ENCODE measurements at regions not wholly inside any gene's neighbourhood (a gene's known extent, or its start where the extent isn't known, plus 50 kb on each side); places are given as distances from the start of the nearest gene placed in this dataset.

GRCh38 chr18:29512203-29512602 is 1335.3 kb upstream of the CDH2 start:
- intact Hi-C loops (cut with micrococcal nuclease): no loop called here
- ChIA-PET CTCF (no interaction called here), POLR2A (no interaction called here)
- Mint-ChIP-seq H3K27ac (ENCODE audit: low read depth, unreplicated experiment) (no peak overlapping the region), H3K27me3 (ENCODE audit: insufficient read depth, unreplicated experiment) (no peaks in the 10 kb centered on the region), H3K36me3 (ENCODE audit: insufficient read depth, unreplicated experiment) (no peaks in the 10 kb centered on the region), H3K4me1 (ENCODE audit: insufficient read depth, unreplicated experiment) (peaks cover 1% of the 10 kb centered on the region), H3K4me3 (ENCODE audit: unreplicated experiment) (no peak overlapping the region), H3K9me3 (ENCODE audit: unreplicated experiment) (no peaks in the 10 kb centered on the region)
- DNase-seq (ENCODE audit: unreplicated experiment): no peak
- no peak for TF ChIP-seq CTCF (IDR thresholded peaks at IDR 0.05; ENCODE audit: unreplicated experiment)
- no TSS peak for BruUV-seq (replicated peaks)

- Mint-ChIP-seq H3K4me3 (ENCODE audit: unreplicated experiment) (no peak overlapping the region), H3K36me3 (ENCODE audit: insufficient read depth, unreplicated experiment) (no peaks in the 10 kb centered on the region), H3K27me3 (ENCODE audit: insufficient read depth, unreplicated experiment) (no peaks in the 10 kb centered on the region), H3K4me1 (ENCODE audit: insufficient read depth, unreplicated experiment) (peaks cover 8% of the 10 kb centered on the region), H3K9me3 (ENCODE audit: unreplicated experiment) (no peaks in the 10 kb centered on the region), H3K27ac (ENCODE audit: low read depth, unreplicated experiment) (no peak overlapping the region)
- ChIA-PET POLR2A (interaction anchor here (0.8 kb wide), 1 partner anchor 33 kb away, joined by 3 read pairs; no protein-coding TSS in a partner anchor), CTCF (no interaction called here)
- intact Hi-C loops (cut with micrococcal nuclease): loop anchor here (10.0 kb wide), 2 partner anchors 343 to 347 kb away; no protein-coding TSS in a partner anchor
- peak; percentile 59 for DNase-seq (ENCODE audit: unreplicated experiment)
- no peak for TF ChIP-seq CTCF (IDR thresholded peaks at IDR 0.05; ENCODE audit: unreplicated experiment)
- no TSS peak for BruUV-seq (replicated peaks)
Measured at GRCh38 chr18:29501952-29502351, 1325.0 kb upstream of the CDH2 start.

- Mint-ChIP-seq H3K27me3 (ENCODE audit: insufficient read depth, unreplicated experiment) (no peaks in the 10 kb centered on the region), H3K27ac (ENCODE audit: low read depth, unreplicated experiment) (no peak overlapping the region), H3K4me1 (ENCODE audit: insufficient read depth, unreplicated experiment) (peaks cover 9% of the 10 kb centered on the region), H3K4me3 (ENCODE audit: unreplicated experiment) (no peak overlapping the region), H3K36me3 (ENCODE audit: insufficient read depth, unreplicated experiment) (no peaks in the 10 kb centered on the region), H3K9me3 (ENCODE audit: unreplicated experiment) (peaks cover 7% of the 10 kb centered on the region)
- TF ChIP-seq CTCF (IDR thresholded peaks at IDR 0.05; ENCODE audit: unreplicated experiment): no peak
- intact Hi-C loops (cut with micrococcal nuclease): no loop called here
- peak; percentile 34 for DNase-seq (ENCODE audit: unreplicated experiment)
- BruUV-seq (replicated peaks): no TSS peak
- ChIA-PET CTCF (interaction anchor here (0.6 kb wide), 1 partner anchor 18 kb away, joined by 4 read pairs; no protein-coding TSS in a partner anchor), POLR2A (no interaction called here)
Measured at GRCh38 chr18:29496152-29496680, 1319.3 kb upstream of the CDH2 start.

DNA sequence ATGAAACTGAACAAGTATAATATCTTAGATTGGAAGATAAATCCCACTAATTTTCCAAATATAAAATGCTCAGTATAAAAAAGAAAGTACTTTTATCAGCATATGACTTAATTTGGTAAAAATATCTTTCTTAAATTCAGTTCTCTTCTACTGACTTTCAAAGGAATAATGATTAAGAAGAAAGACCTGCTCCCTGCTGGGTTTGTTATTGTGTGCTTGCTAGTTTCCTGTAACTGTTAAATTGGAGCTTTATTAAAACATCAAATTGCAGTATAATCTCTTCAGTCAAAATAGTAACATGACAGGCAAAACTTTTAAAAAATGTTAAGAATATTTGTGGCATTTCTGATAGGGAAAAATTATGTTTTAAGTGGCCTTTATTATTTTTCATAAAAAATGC is 1317.4 kb upstream of the CDH2 start:
- Mint-ChIP-seq H3K27me3 (ENCODE audit: insufficient read depth, unreplicated experiment) (no peaks in the 10 kb centered on the region), H3K36me3 (ENCODE audit: insufficient read depth, unreplicated experiment) (no peaks in the 10 kb centered on the region), H3K27ac (ENCODE audit: low read depth, unreplicated experiment) (no peak overlapping the region), H3K4me1 (ENCODE audit: insufficient read depth, unreplicated experiment) (peaks cover 9% of the 10 kb centered on the region), H3K4me3 (ENCODE audit: unreplicated experiment) (no peak overlapping the region), H3K9me3 (ENCODE audit: unreplicated experiment) (peaks cover 7% of the 10 kb centered on the region)
- DNase-seq (ENCODE audit: unreplicated experiment): no peak
- BruUV-seq (replicated peaks): no TSS peak
- CTCF ChIA-PET: no interaction called here
- intact Hi-C loops (cut with micrococcal nuclease): no loop called here
- POLR2A ChIA-PET: no interaction called here
- no peak for TF ChIP-seq CTCF (IDR thresholded peaks at IDR 0.05; ENCODE audit: unreplicated experiment)

Data from MCF 10A (cell line).